HG03103 (cell line): ENCODE measurements at regions not wholly inside any gene's neighbourhood (a gene's known extent, or its start where the extent isn't known, plus 50 kb on each side); places are given as distances from the start of the nearest gene placed in this dataset.
"Not testable (repeated sequence)": the region's sequence is repeated elsewhere in the genome, so short reads cannot be mapped to it uniquely, and the experiment has no call there.

ENCODE experiments used
- ATAC-seq: cut with Tn5 transposase; IDR thresholded peaks from one replicate; pipeline ENCODE4 v1.9.1; 2021; ENCODE audit warnings: low read depth; ENCODE audit not compliant: unreplicated experiment

GRCh38 chrY:26372480-26372879 lies 750.6 kb downstream of the CDY1 start:
- not testable (repeated sequence) for ATAC-seq

GRCh38 chrY:26408671-26409328 lies 786.9 kb downstream of the CDY1 start:
- ATAC-seq: no peak

- ATAC-seq: no peak
Measured at GRCh38 chrY:26409329-26409712, 787.4 kb downstream of the CDY1 start.
